HG02970 (cell line): ENCODE measurements at regions not wholly inside any gene's neighbourhood (a gene's known extent, or its start where the extent isn't known, plus 50 kb on each side); places are given as distances from the start of the nearest gene placed in this dataset.
A peak's percentile ranks its signal among the peaks of the same experiment; 100 is the strongest.

ENCODE experiments used
- ATAC-seq: cut with Tn5 transposase; IDR thresholded peaks from one replicate; pipeline ENCODE4 v1.9.1; 2021; ENCODE audit warnings: mild to moderate bottlenecking, moderate library complexity, moderate number of reproducible peaks; ENCODE audit not compliant: unreplicated experiment, low FRiP score

- peak; percentile 50 for ATAC-seq
These were observed 299.2 kb upstream of the ZSWIM2 start for GRCh38 chr2:187148059-187148714.

GRCh38 chr2:187143537-187143936 is 294.6 kb upstream of the ZSWIM2 start:
- ATAC-seq: no peak

GRCh38 chr2:187139469-187139868 is 290.5 kb upstream of the ZSWIM2 start:
- no peak for ATAC-seq

GRCh38 chr2:187138265-187138664 is 289.3 kb upstream of the ZSWIM2 start:
- no peak for ATAC-seq

- no peak for ATAC-seq
These were observed 287.7 kb upstream of the ZSWIM2 start for GRCh38 chr2:187136646-187137045.

GRCh38 chr2:187134306-187134705 is 285.3 kb upstream of the ZSWIM2 start:
- no peak for ATAC-seq

- ATAC-seq: no peak
These were observed 280.9 kb upstream of the ZSWIM2 start for GRCh38 chr2:187129868-187130267.

GRCh38 chr2:187129306-187129705 is 280.3 kb upstream of the ZSWIM2 start:
- ATAC-seq: no peak

- ATAC-seq: no peak
These were observed 277.5 kb upstream of the ZSWIM2 start for GRCh38 chr2:187126247-187127005.

GRCh38 chr2:187125318-187125717 is 276.3 kb upstream of the ZSWIM2 start:
- no peak for ATAC-seq

- ATAC-seq: no peak
These were observed 275.6 kb upstream of the ZSWIM2 start for GRCh38 chr2:187124529-187124928.

- ATAC-seq: no peak
These were observed 269.5 kb upstream of the ZSWIM2 start for GRCh38 chr2:187118331-187119099.

GRCh38 chr2:187117483-187117882 is 268.5 kb upstream of the ZSWIM2 start:
- no peak for ATAC-seq

GRCh38 chr2:187115627-187116026 is 266.7 kb upstream of the ZSWIM2 start:
- no peak for ATAC-seq

- no peak for ATAC-seq
These were observed 258.0 kb upstream of the ZSWIM2 start for GRCh38 chr2:187107001-187107400.

GRCh38 chr2:187105218-187105617 is 256.2 kb upstream of the ZSWIM2 start:
- ATAC-seq: no peak

GRCh38 chr2:187102381-187102780 is 253.4 kb upstream of the ZSWIM2 start:
- no peak for ATAC-seq

GRCh38 chr2:187098154-187098553 is 249.2 kb upstream of the ZSWIM2 start:
- no peak for ATAC-seq

- no peak for ATAC-seq
These were observed 244.9 kb upstream of the ZSWIM2 start for GRCh38 chr2:187093771-187094412.

- ATAC-seq: no peak
These were observed 242.7 kb upstream of the ZSWIM2 start for GRCh38 chr2:187091664-187092063.

GRCh38 chr2:187084524-187084923 is 235.6 kb upstream of the ZSWIM2 start:
- no peak for ATAC-seq
